Loucy (cell line): ENCODE measurements at regions not wholly inside any gene's neighbourhood (a gene's known extent, or its start where the extent isn't known, plus 50 kb on each side); places are given as distances from the start of the nearest gene placed in this dataset.

ENCODE experiments used
- EZH2phosphoT487 ChIP-seq: fragments of 200-600 bp; IDR thresholded peaks from 2 replicates; pipeline ENCODE4 v1.6.1; 2018; ENCODE audit warnings: antibody characterized with exemption, mild to moderate bottlenecking, moderate library complexity, borderline replicate concordance
- TF ChIP-seq, protein P1 (sequence below): fragments of 200-600 bp; sonication (generic); conservative IDR thresholded peaks from 2 replicates; pipeline ENCODE4 v1.5.1; 2014; ENCODE audit warnings: mild to moderate bottlenecking, antibody characterized with exemption, low read length

DNA sequence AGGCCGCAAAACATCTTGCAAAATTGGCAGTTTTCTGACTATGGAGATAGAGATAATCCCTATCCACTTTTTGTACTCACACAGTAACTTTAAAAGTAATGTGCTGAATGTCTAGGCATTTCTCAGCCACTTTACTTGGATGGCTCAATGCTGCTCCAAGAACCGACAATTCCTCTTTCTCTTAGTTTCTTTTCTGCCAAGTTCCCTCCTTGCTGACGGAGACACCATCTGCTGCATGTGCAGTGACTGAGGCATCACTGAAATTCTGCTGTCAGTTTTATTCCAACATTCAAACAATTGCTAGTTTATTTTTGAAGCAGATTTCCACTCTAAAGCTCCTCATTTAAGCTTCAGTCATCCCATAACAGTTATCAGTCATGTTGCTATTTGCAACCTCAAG, 116.0 kb upstream of the RBMS3 start:
- TF ChIP-seq, protein P1, sequence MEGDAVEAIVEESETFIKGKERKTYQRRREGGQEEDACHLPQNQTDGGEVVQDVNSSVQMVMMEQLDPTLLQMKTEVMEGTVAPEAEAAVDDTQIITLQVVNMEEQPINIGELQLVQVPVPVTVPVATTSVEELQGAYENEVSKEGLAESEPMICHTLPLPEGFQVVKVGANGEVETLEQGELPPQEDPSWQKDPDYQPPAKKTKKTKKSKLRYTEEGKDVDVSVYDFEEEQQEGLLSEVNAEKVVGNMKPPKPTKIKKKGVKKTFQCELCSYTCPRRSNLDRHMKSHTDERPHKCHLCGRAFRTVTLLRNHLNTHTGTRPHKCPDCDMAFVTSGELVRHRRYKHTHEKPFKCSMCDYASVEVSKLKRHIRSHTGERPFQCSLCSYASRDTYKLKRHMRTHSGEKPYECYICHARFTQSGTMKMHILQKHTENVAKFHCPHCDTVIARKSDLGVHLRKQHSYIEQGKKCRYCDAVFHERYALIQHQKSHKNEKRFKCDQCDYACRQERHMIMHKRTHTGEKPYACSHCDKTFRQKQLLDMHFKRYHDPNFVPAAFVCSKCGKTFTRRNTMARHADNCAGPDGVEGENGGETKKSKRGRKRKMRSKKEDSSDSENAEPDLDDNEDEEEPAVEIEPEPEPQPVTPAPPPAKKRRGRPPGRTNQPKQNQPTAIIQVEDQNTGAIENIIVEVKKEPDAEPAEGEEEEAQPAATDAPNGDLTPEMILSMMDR: no peak
- no peak for TF ChIP-seq EZH2phosphoT487
